ENCODE measurements at regions not wholly inside any gene's neighbourhood (a gene's known extent, or its start where the extent isn't known, plus 50 kb on each side); places are given as distances from the start of the nearest gene placed in this dataset.

GRCh38 chr2:11101430-11101829, 53.8 kb upstream of the SLC66A3 start:
- ChIA-PET CTCF (no interaction called here), POLR2A (no interaction called here)
- TF ChIP-seq JUN (IDR thresholded peaks at IDR 0.05; ENCODE audit: borderline replicate concordance, insufficient read depth, insufficient read length, low read depth) = no peak
- TF ChIP-seq POLR2AphosphoS5 (IDR thresholded peaks at IDR 0.05; ENCODE audit: insufficient read depth, low read depth, low read length) = no peak
- TF ChIP-seq POLR2A (IDR thresholded peaks at IDR 0.05; ENCODE audit: low read depth, low read length) = no peak
- TF ChIP-seq CTCF (IDR thresholded peaks at IDR 0.05; ENCODE audit: extremely low read depth in 1 of 2, insufficient read depth in 1 of 2, low read depth in 1 of 2, low read length in 2 of 2) = no peak
- TF ChIP-seq MYC (IDR thresholded peaks at IDR 0.05; ENCODE audit: low read depth, low read length) = no peak
- no peak for TF ChIP-seq MAX (IDR thresholded peaks at IDR 0.05; ENCODE audit: insufficient read depth, insufficient read length)
- TF ChIP-seq EZH2 (IDR thresholded peaks at IDR 0.05; ENCODE audit: borderline replicate concordance, low read depth, low read length, severe bottlenecking) = no peak
- TF ChIP-seq GATA2 (IDR thresholded peaks at IDR 0.05; ENCODE audit: insufficient read depth, insufficient read length, low read depth, low read length) = no peak
- TF ChIP-seq FOS (IDR thresholded peaks at IDR 0.05; ENCODE audit: borderline replicate concordance, insufficient read depth, low read length) = no peak
- H3K4me2 ChIP-seq (ENCODE audit: insufficient read depth, low read length) = no peak overlapping the region
- BruUV-seq (replicated peaks) = no TSS peak
- dilution Hi-C loops (cut with MboI; ENCODE audit: extremely low pct_ligation_motif_present, low sequenced_read_pairs) (no loop called here), intact Hi-C loops (cut with micrococcal nuclease) (no loop called here)
- no peak for DNase-seq (ENCODE audit: low read depth, low spot score)
- H3K27ac ChIP-seq (ENCODE audit: insufficient read depth, low read depth, low read length) = no peak overlapping the region
- no peaks in the 10 kb centered on the region for H3K4me1 ChIP-seq (ENCODE audit: control insufficient read depth, extremely low read depth, insufficient read depth, low read length)
- H3K79me2 ChIP-seq (ENCODE audit: control insufficient read depth, insufficient read depth, low read length) = no peaks in the 10 kb centered on the region
- H3K9me3 ChIP-seq (replicated peaks; ENCODE audit: control insufficient read depth, insufficient read depth, low read length) = no peaks in the 10 kb centered on the region
- no peaks in the 10 kb centered on the region for H4K20me1 ChIP-seq (replicated peaks; ENCODE audit: control insufficient read depth, extremely low read depth, insufficient read depth, low read length)
- no peaks in the 10 kb centered on the region for H3K36me3 ChIP-seq (ENCODE audit: control insufficient read depth in 2 of 2, extremely low read depth in 1 of 2, insufficient read depth in 2 of 2, low read length in 2 of 2)
- H3K4me3 ChIP-seq (replicated peaks in 1 of 3; ENCODE audit: insufficient read depth in 1 of 3, low read depth in 1 of 3, low read length in 3 of 3) = no peak overlapping the region
- no peaks in the 10 kb centered on the region for H3K9me1 ChIP-seq (replicated peaks; ENCODE audit: control insufficient read depth, extremely low read depth, insufficient read depth, low read length)
- no peak overlapping the region for H3K9ac ChIP-seq (replicated peaks; ENCODE audit: extremely low read depth, insufficient read depth, low read length)
- FAIRE-seq = no peak
- no peaks in the 10 kb centered on the region for H3K27me3 ChIP-seq (ENCODE audit: control insufficient read depth in 2 of 2, insufficient read depth in 2 of 2, low read length in 2 of 2)
- no peak overlapping the region for H2AFZ ChIP-seq (ENCODE audit: low read depth, low read length)
